OCI-LY7 (cell line): ENCODE measurements at regions not wholly inside any gene's neighbourhood (a gene's known extent, or its start where the extent isn't known, plus 50 kb on each side); places are given as distances from the start of the nearest gene placed in this dataset.

Source experiments
- BruUV-seq: library from RNA; stranded (reverse); fragments of 400-500 nt; replicated peaks from 2 replicates; lab custom pipeline; 2021; lab: Mats Ljungman, UMichigan
- CTCF ChIA-PET: fragments of 300-600 bp; sonication (Branson Sonifier 250); formaldehyde crosslinking; loops from one replicate; lab custom pipeline; 2022; ENCODE audit warnings: antibody characterized with exemption; ENCODE audit not compliant: unreplicated experiment; lab: Charles Lee
- POLR2A ChIA-PET: fragments of 300-600 bp; sonication (Branson Sonifier 250); formaldehyde crosslinking; loops from one replicate; lab custom pipeline; 2022; ENCODE audit warnings: antibody characterized with exemption; lab: Charles Lee
- DNase-seq: peaks from one replicate; pipeline ENCODE4 v3.0.0-alpha.2; 2015; ENCODE audit warnings: low spot score
- H2AFZ ChIP-seq: fragments of 200-600 bp; sonication (generic), shearing (Covaris generic); 2 replicates; pipeline ENCODE4 v1.6.1; 2014; ENCODE audit warnings: mild to moderate bottlenecking, antibody characterized with exemption, low read length, moderate library complexity
- H3K27ac ChIP-seq: fragments of 200-600 bp; sonication (generic); 2 replicates; pipeline ENCODE4 v1.5.1; 2014; ENCODE audit warnings: mixed run types, low read depth, mild to moderate bottlenecking, moderate library complexity, low read length, inconsistent platforms; ENCODE audit not compliant: poor library complexity, severe bottlenecking
- H3K36me3 ChIP-seq: fragments of 200-600 bp; sonication (generic); 2 replicates; pipeline ENCODE4 v1.6.1; 2014; ENCODE audit warnings: mild to moderate bottlenecking, antibody characterized with exemption, low read length, moderate library complexity, mixed read lengths; ENCODE audit not compliant: insufficient read depth
- H3K4me1 ChIP-seq: fragments of 200-600 bp; sonication (generic); 2 replicates; pipeline ENCODE4 v1.5.1; 2014; ENCODE audit warnings: mild to moderate bottlenecking, low read length; ENCODE audit not compliant: insufficient read depth, poor library complexity, severe bottlenecking
- H3K4me2 ChIP-seq: fragments of 200-600 bp; sonication (generic); 2 replicates; pipeline ENCODE4 v1.6.1; 2014; ENCODE audit warnings: mild to moderate bottlenecking, low read length
- H3K4me3 ChIP-seq: fragments of 200-600 bp; sonication (generic); 2 replicates; pipeline ENCODE4 v1.5.1; 2014; ENCODE audit warnings: mild to moderate bottlenecking, low read depth, low read length; ENCODE audit not compliant: poor library complexity, severe bottlenecking
- H3K79me2 ChIP-seq: fragments of 200-600 bp; sonication (generic); 2 replicates; pipeline ENCODE4 v1.6.1; 2016; ENCODE audit warnings: low read depth, mild to moderate bottlenecking, low read length, moderate library complexity, mixed read lengths; ENCODE audit not compliant: insufficient read depth
- H3K9me2 ChIP-seq: fragments of 200-600 bp; sonication (generic); 2 replicates; pipeline ENCODE4 v1.6.1; 2016; ENCODE audit warnings: mild to moderate bottlenecking, low read length, mixed read lengths; ENCODE audit not compliant: insufficient read depth
- H3K9me3 ChIP-seq: fragments of 200-600 bp; sonication (generic); 2 replicates; pipeline ENCODE4 v1.6.1; 2014; ENCODE audit warnings: mild to moderate bottlenecking, mixed run types, low read length, mixed read lengths
- H4K20me1 ChIP-seq: fragments of 200-600 bp; sonication (generic); 2 replicates; pipeline ENCODE4 v1.6.1; 2014; ENCODE audit warnings: mild to moderate bottlenecking, antibody characterized with exemption, low read length, moderate library complexity, mixed read lengths; ENCODE audit not compliant: insufficient read depth
- CTCF ChIP-seq: fragments of 200-600 bp; sonication (generic); conservative IDR thresholded peaks from 2 replicates; pipeline ENCODE4 v1.5.1; 2014; ENCODE audit warnings: mild to moderate bottlenecking, antibody characterized with exemption, low read length, moderate library complexity, mixed read lengths
- EZH2phosphoT487 ChIP-seq: fragments of 200-600 bp; sonication (generic); IDR thresholded peaks from 2 replicates; pipeline ENCODE4 v1.6.1; 2018; ENCODE audit warnings: low read depth, borderline replicate concordance, mild to moderate bottlenecking, mixed run types, antibody characterized with exemption, low read length, moderate library complexity, mixed read lengths
- intact Hi-C: fragments of 100-400 bp; cut with micrococcal nuclease; formaldehyde crosslinking; loops from one replicate; pipeline ENCODE4 v1.10.0; 2022; ENCODE audit not compliant: unreplicated experiment

GRCh38 chr4:186979961-186980745 is 256.5 kb upstream of the FAT1 start:
- intact Hi-C loops = no loop called here
- no peak for DNase-seq
- BruUV-seq = no TSS peak
- H3K9me2 ChIP-seq = no peaks in the 10 kb centered on the region
- no peaks in the 10 kb centered on the region for H3K36me3 ChIP-seq
- TF ChIP-seq EZH2phosphoT487 = no peak
- TF ChIP-seq CTCF = no peak
- peaks cover 7% of the 10 kb centered on the region for H3K4me1 ChIP-seq
- H4K20me1 ChIP-seq = no peaks in the 10 kb centered on the region
- H3K9me3 ChIP-seq = no peaks in the 10 kb centered on the region
- ChIA-PET CTCF (no interaction called here), POLR2A (no interaction called here)
- no peak overlapping the region for H3K4me3 ChIP-seq
- peak overlapping the region; percentile 9; the same call in 1 of the 2 replicates for H3K4me2 ChIP-seq
- peak overlapping the region; percentile 56; the same call in 1 of the 2 replicates for H2AFZ ChIP-seq
- H3K27ac ChIP-seq = no peak overlapping the region
- no peaks in the 10 kb centered on the region for H3K79me2 ChIP-seq

DNA sequence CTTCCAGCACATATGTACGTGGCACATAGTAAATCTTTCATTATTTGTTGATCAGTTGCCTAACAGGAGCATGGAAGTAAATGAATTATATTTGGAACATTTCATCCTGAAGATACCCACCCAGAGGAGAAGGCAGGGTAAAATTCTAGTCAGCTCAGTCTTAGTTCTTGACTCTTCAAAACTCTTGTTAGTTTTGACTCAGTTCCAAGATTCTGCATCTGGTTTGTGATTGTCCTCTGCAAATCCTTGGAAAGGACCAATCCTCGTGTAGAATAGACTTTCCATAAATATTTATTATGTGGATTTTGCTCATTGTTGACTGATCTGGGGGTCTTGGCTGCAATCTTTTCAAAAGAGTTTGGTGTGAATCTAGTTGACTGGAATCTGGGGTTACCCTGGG is 257.5 kb upstream of the FAT1 start:
- Histone ChIP-seq H3K4me3 (no peak overlapping the region), H3K27ac (no peak overlapping the region), H3K4me2 (no peak overlapping the region), H3K9me3 (no peaks in the 10 kb centered on the region), H2AFZ (peak overlapping the region; percentile 56; the same call in 1 of the 2 replicates), H3K4me1 (peaks cover 7% of the 10 kb centered on the region), H3K36me3 (no peaks in the 10 kb centered on the region), H3K9me2 (no peaks in the 10 kb centered on the region), H3K79me2 (no peaks in the 10 kb centered on the region), H4K20me1 (no peaks in the 10 kb centered on the region)
- no TSS peak for BruUV-seq
- ChIA-PET POLR2A (no interaction called here), CTCF (no interaction called here)
- DNase-seq = no peak
- intact Hi-C loops = no loop called here
- TF ChIP-seq CTCF = no peak
- TF ChIP-seq EZH2phosphoT487 = no peak

GRCh38 chr4:186982160-186982559 is 258.5 kb upstream of the FAT1 start:
- BruUV-seq = no TSS peak

More at GRCh38 chr4:186982160-186982559, 258.5 kb upstream of the FAT1 start:
- H3K27ac ChIP-seq = no peak overlapping the region
- H3K4me1 ChIP-seq = peaks cover 7% of the 10 kb centered on the region
- CTCF ChIA-PET = no interaction called here
- no peak overlapping the region for H3K4me3 ChIP-seq
- POLR2A ChIA-PET = interaction anchor here (0.6 kb wide), 1 partner anchor 130 kb away, joined by 3 read pairs; no protein-coding TSS in a partner anchor
- DNase-seq = no peak
- TF ChIP-seq CTCF = no peak
- TF ChIP-seq EZH2phosphoT487 = no peak
- H3K79me2 ChIP-seq = no peaks in the 10 kb centered on the region
- no peaks in the 10 kb centered on the region for H4K20me1 ChIP-seq
- intact Hi-C loops = no loop called here
- H3K36me3 ChIP-seq = no peaks in the 10 kb centered on the region
- no peak overlapping the region for H3K4me2 ChIP-seq
- no peaks in the 10 kb centered on the region for H3K9me3 ChIP-seq
- H3K9me2 ChIP-seq = no peaks in the 10 kb centered on the region
- H2AFZ ChIP-seq = 0 out of 2 replicates have a peak overlapping the region, but pooled peaks have one; percentile 5
